ENCODE measurements at regions not wholly inside any gene's neighbourhood (a gene's known extent, or its start where the extent isn't known, plus 50 kb on each side); places are given as distances from the start of the nearest gene placed in this dataset.

- no peak for DNase-seq (ENCODE audit: low spot score)
Measured at GRCh38 chr10:89095701-89096391, 105.2 kb downstream of the FAS start.

GRCh38 chr10:89093728-89094127, 103.1 kb downstream of the FAS start:
- no peak for DNase-seq (ENCODE audit: low spot score)

GRCh38 chr10:89092981-89093380, 102.4 kb downstream of the FAS start:
- no peak for DNase-seq (ENCODE audit: low spot score)

GRCh38 chr10:89092439-89092838, 101.8 kb downstream of the FAS start:
- no peak for DNase-seq (ENCODE audit: low spot score)

- no peak for DNase-seq (ENCODE audit: low spot score)
Measured at GRCh38 chr10:89091496-89091895, 100.9 kb downstream of the FAS start.

- DNase-seq (ENCODE audit: low spot score), result no peak
Measured at GRCh38 chr10:89090756-89091445, 100.3 kb downstream of the FAS start.

GRCh38 chr10:89086801-89087521, 96.4 kb downstream of the FAS start:
- DNase-seq (ENCODE audit: low spot score), result peak; percentile 90

GRCh38 chr10:89085153-89085552, 94.6 kb downstream of the FAS start:
- peak; percentile 35 for DNase-seq (ENCODE audit: low spot score)

GRCh38 chr10:89082086-89082485, 91.5 kb downstream of the FAS start:
- no peak for DNase-seq (ENCODE audit: low spot score)

- DNase-seq (ENCODE audit: low spot score), result no peak
Measured at GRCh38 chr10:89080660-89081059, 90.1 kb downstream of the FAS start.

GRCh38 chr10:89079961-89080360, 89.4 kb downstream of the FAS start:
- no peak for DNase-seq (ENCODE audit: low spot score)

- peak; percentile 41 for DNase-seq (ENCODE audit: low spot score)
Measured at GRCh38 chr10:89078724-89079672, 88.4 kb downstream of the FAS start.

- no peak for DNase-seq (ENCODE audit: low spot score)
Measured at GRCh38 chr10:89076120-89076519, 85.5 kb downstream of the FAS start.

- DNase-seq (ENCODE audit: low spot score), result no peak
Measured at GRCh38 chr10:89075631-89076030, 85.0 kb downstream of the FAS start.

GRCh38 chr10:89074120-89074519, 83.5 kb downstream of the FAS start:
- no peak for DNase-seq (ENCODE audit: low spot score)

GRCh38 chr10:89073719-89074118, 83.1 kb downstream of the FAS start:
- DNase-seq (ENCODE audit: low spot score), result no peak

GRCh38 chr10:89069589-89069988, 79.0 kb downstream of the FAS start:
- DNase-seq (ENCODE audit: low spot score), result no peak
